ENCODE measurements at regions not wholly inside any gene's neighbourhood (a gene's known extent, or its start where the extent isn't known, plus 50 kb on each side); places are given as distances from the start of the nearest gene placed in this dataset.

GRCh38 chr18:38940863-38941531, 1375.4 kb upstream of the CELF4 start (continued):
- TF ChIP-seq MTA2 (IDR thresholded peaks at IDR 0.05; ENCODE audit: low read depth) = peak; percentile 97
- TF ChIP-seq CREB1 (IDR thresholded peaks at IDR 0.05; ENCODE audit: low read depth) = peak; percentile 84
- TF ChIP-seq FOS (IDR thresholded peaks at IDR 0.05; ENCODE audit: borderline replicate concordance, extremely low read depth, insufficient read length) = no peak
- TF ChIP-seq, protein P1, sequence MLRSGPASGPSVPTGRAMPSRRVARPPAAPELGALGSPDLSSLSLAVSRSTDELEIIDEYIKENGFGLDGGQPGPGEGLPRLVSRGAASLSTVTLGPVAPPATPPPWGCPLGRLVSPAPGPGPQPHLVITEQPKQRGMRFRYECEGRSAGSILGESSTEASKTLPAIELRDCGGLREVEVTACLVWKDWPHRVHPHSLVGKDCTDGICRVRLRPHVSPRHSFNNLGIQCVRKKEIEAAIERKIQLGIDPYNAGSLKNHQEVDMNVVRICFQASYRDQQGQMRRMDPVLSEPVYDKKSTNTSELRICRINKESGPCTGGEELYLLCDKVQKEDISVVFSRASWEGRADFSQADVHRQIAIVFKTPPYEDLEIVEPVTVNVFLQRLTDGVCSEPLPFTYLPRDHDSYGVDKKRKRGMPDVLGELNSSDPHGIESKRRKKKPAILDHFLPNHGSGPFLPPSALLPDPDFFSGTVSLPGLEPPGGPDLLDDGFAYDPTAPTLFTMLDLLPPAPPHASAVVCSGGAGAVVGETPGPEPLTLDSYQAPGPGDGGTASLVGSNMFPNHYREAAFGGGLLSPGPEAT (IDR thresholded peaks at IDR 0.05; ENCODE audit: low read depth) = peak; percentile 99
- TF ChIP-seq CHD4 (IDR thresholded peaks at IDR 0.05) = no peak
- TF ChIP-seq USF1 (IDR thresholded peaks at IDR 0.05; ENCODE audit: borderline replicate concordance, extremely low read length, insufficient read depth, low read depth, low read length) = no peak
- peak; percentile 98 for TF ChIP-seq DPF2 (IDR thresholded peaks at IDR 0.05)
- TF ChIP-seq NFXL1 (IDR thresholded peaks at IDR 0.05; ENCODE audit: borderline replicate concordance) = no peak
- TF ChIP-seq RFX5 (IDR thresholded peaks at IDR 0.05; ENCODE audit: low read depth, low read length) = no peak
- TF ChIP-seq ASH2L (IDR thresholded peaks at IDR 0.05; ENCODE audit: borderline replicate concordance, low read depth) = 0 out of 2 replicates have a peak, but pooled peaks have one; percentile 70
- peak; percentile 86 for TF ChIP-seq TCF12 (IDR thresholded peaks at IDR 0.05; ENCODE audit: low read depth, low read length)
- TF ChIP-seq ZNF24 (IDR thresholded peaks at IDR 0.05) = no peak
- TF ChIP-seq POLR2A (IDR thresholded peaks at IDR 0.05; ENCODE audit: low read depth, low read length) = no peak
- no peak for TF ChIP-seq SUZ12 (IDR thresholded peaks at IDR 0.05; ENCODE audit: unreplicated experiment)
- TF ChIP-seq, protein P2, sequence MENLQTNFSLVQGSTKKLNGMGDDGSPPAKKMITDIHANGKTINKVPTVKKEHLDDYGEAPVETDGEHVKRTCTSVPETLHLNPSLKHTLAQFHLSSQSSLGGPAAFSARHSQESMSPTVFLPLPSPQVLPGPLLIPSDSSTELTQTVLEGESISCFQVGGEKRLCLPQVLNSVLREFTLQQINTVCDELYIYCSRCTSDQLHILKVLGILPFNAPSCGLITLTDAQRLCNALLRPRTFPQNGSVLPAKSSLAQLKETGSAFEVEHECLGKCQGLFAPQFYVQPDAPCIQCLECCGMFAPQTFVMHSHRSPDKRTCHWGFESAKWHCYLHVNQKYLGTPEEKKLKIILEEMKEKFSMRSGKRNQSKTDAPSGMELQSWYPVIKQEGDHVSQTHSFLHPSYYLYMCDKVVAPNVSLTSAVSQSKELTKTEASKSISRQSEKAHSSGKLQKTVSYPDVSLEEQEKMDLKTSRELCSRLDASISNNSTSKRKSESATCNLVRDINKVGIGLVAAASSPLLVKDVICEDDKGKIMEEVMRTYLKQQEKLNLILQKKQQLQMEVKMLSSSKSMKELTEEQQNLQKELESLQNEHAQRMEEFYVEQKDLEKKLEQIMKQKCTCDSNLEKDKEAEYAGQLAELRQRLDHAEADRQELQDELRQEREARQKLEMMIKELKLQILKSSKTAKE (IDR thresholded peaks at IDR 0.05; ENCODE audit: low read depth, poor library complexity, severe bottlenecking) = peak; percentile 93
- TF ChIP-seq ZNF384 (IDR thresholded peaks at IDR 0.05; ENCODE audit: borderline replicate concordance, low read depth, low read length) = no peak
- no peak for TF ChIP-seq E2F8 (IDR thresholded peaks at IDR 0.05; ENCODE audit: low read depth, partially characterized antibody)
- TF ChIP-seq, protein P3, sequence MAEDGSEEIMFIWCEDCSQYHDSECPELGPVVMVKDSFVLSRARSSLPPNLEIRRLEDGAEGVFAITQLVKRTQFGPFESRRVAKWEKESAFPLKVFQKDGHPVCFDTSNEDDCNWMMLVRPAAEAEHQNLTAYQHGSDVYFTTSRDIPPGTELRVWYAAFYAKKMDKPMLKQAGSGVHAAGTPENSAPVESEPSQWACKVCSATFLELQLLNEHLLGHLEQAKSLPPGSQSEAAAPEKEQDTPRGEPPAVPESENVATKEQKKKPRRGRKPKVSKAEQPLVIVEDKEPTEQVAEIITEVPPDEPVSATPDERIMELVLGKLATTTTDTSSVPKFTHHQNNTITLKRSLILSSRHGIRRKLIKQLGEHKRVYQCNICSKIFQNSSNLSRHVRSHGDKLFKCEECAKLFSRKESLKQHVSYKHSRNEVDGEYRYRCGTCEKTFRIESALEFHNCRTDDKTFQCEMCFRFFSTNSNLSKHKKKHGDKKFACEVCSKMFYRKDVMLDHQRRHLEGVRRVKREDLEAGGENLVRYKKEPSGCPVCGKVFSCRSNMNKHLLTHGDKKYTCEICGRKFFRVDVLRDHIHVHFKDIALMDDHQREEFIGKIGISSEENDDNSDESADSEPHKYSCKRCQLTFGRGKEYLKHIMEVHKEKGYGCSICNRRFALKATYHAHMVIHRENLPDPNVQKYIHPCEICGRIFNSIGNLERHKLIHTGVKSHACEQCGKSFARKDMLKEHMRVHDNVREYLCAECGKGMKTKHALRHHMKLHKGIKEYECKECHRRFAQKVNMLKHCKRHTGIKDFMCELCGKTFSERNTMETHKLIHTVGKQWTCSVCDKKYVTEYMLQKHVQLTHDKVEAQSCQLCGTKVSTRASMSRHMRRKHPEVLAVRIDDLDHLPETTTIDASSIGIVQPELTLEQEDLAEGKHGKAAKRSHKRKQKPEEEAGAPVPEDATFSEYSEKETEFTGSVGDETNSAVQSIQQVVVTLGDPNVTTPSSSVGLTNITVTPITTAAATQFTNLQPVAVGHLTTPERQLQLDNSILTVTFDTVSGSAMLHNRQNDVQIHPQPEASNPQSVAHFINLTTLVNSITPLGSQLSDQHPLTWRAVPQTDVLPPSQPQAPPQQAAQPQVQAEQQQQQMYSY (CRISPR knock-in tag; IDR thresholded peaks at IDR 0.05) = no peak
- peak; percentile 88 for TF ChIP-seq PML (IDR thresholded peaks at IDR 0.05; ENCODE audit: low read length)
- no peak for TF ChIP-seq HDAC2 (IDR thresholded peaks at IDR 0.05)
- TF ChIP-seq RAD51 (IDR thresholded peaks at IDR 0.05) = no peak

Data from GM12878 (cell line).